HFF-Myc (cell line): ENCODE measurements at regions not wholly inside any gene's neighbourhood (a gene's known extent, or its start where the extent isn't known, plus 50 kb on each side); places are given as distances from the start of the nearest gene placed in this dataset.

Experiments used
- DNase-seq: peaks from one replicate; pipeline ENCODE4 v3.0.0-alpha.2; 2011; ENCODE audit warnings: low read depth; ENCODE audit errors: extremely low read depth
- H3K4me3 ChIP-seq: replicated peaks from 2 replicates; pipeline ENCODE4 v1.5.1; 2011; ENCODE audit warnings: low read depth, mild to moderate bottlenecking, control low read depth, low read length
- CTCF ChIP-seq: IDR thresholded peaks from 2 replicates; pipeline ENCODE4 v1.5.1; 2012; ENCODE audit warnings: mild to moderate bottlenecking, low read depth, low read length, control low read depth; ENCODE audit errors: missing control alignments

- no peak for DNase-seq
- H3K4me3 ChIP-seq = no peak overlapping the region
- no peak for TF ChIP-seq CTCF
Measured at GRCh38 chr16:76771216-76771615, 419.8 kb upstream of the MON1B start.

GRCh38 chr16:76777721-76778465 is 413.1 kb upstream of the MON1B start:
- no peak overlapping the region for H3K4me3 ChIP-seq
- no peak for TF ChIP-seq CTCF
- no peak for DNase-seq

GRCh38 chr16:76780556-76780955 is 410.4 kb upstream of the MON1B start:
- DNase-seq = no peak
- no peak overlapping the region for H3K4me3 ChIP-seq
- no peak for TF ChIP-seq CTCF

- H3K4me3 ChIP-seq = no peak overlapping the region
- no peak for DNase-seq
- TF ChIP-seq CTCF = no peak
Measured at GRCh38 chr16:76784530-76784929, 406.5 kb upstream of the MON1B start.

- no peak overlapping the region for H3K4me3 ChIP-seq
- TF ChIP-seq CTCF = no peak
- no peak for DNase-seq
Measured at GRCh38 chr16:76787394-76787793, 403.6 kb upstream of the MON1B start.

- H3K4me3 ChIP-seq = no peak overlapping the region
- TF ChIP-seq CTCF = no peak
- no peak for DNase-seq
Measured at GRCh38 chr16:76791151-76791550, 399.8 kb upstream of the MON1B start.

GRCh38 chr16:76796416-76796815 is 394.6 kb upstream of the MON1B start:
- H3K4me3 ChIP-seq = no peak overlapping the region
- TF ChIP-seq CTCF = no peak
- no peak for DNase-seq
